GM12892 (cell line): ENCODE measurements at regions not wholly inside any gene's neighbourhood (a gene's known extent, or its start where the extent isn't known, plus 50 kb on each side); places are given as distances from the start of the nearest gene placed in this dataset.

Source experiments
- DNase-seq: peaks from one replicate; pipeline ENCODE4 v3.0.0; 2011; ENCODE audit not compliant: insufficient read length
- FAIRE-seq: peaks from 2 replicates; lab custom pipeline; 2011; peaks lifted over from hg19 to GRCh38; lab: Jason Lieb, UNC
- POLR2A ChIP-seq: IDR thresholded peaks from 2 replicates; pipeline ENCODE4 v1.6.1; 2011; ENCODE audit warnings: low read depth, low read length, control low read depth
- POLR2AphosphoS5 ChIP-seq: IDR thresholded peaks from 2 replicates; pipeline ENCODE4 v1.6.1; 2011; ENCODE audit warnings: low read depth, low read length, control low read depth
- TAF1 ChIP-seq: IDR thresholded peaks from 2 replicates; pipeline ENCODE4 v1.6.1; 2011; ENCODE audit warnings: low read depth, mild to moderate bottlenecking, control low read depth, low read length, borderline replicate concordance

DNA sequence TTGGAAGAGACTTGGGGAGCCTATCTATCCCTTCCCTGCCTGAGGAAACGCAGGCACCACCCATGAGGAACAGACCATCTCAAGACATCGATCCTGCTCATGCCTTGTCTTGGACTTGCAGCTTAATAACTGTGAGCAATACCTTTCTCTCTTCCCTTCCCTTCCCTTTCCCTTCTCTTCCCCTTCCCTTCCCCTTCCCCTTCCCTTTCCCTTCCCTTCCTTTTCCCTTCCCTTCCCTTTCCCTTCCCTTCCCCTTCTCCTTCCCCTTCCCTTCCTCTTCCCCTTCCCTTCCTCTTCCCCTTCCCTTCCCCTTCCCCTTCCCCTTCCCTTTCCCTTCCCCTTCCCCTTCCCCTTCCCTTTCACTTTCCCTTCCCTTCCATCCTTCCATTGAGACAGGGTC, 650.7 kb upstream of the SOX11 start:
- DNase-seq: no peak
- FAIRE-seq: no peak
- TF ChIP-seq POLR2AphosphoS5 (no peak), POLR2A (no peak), TAF1 (no peak)

DNA sequence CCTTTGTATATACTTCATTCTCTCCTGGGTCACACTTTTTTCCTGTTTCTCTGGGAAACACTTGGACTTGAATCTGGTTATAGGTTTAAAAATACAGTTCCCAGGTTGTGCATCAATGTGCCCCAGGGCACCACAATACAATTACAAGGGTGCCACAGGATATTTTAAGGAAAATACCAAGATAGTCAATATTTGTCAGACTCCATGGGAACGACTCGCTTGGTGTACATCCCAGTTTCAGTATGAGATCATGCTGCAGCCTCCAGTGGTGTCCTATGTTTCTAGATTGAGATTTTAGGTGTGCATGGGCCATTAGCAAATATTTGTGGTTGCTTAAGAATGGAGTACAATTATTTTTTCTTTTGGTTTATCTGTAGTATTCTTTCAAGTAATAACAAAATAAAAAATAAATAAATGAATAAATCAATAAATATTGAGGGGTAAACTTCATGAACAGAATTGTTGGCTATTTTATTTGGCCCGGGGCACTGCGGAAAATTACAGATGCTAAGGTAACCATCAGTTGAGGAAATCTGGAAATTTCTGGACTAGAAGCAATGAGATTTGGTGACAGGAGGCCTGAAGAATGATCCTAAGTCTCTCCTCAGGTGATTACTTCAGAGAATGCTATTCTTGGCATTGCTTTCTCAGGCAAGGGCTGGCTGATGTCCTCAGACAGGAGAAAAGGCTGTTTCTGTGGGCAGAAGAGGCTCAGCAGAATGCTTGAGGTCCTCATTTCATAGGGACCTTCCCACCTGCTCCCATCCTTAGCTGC, 649.3 kb upstream of the SOX11 start:
- no peak for TF ChIP-seq POLR2A
- no peak for TF ChIP-seq POLR2AphosphoS5
- TF ChIP-seq TAF1: no peak
- no peak for FAIRE-seq
- DNase-seq: no peak

GRCh38 chr2:5051300-5051699, 640.9 kb upstream of the SOX11 start:
- no peak for TF ChIP-seq TAF1
- TF ChIP-seq POLR2A: no peak
- no peak for FAIRE-seq
- no peak for DNase-seq

- DNase-seq: no peak
- no peak for FAIRE-seq
- TF ChIP-seq TAF1: no peak
- TF ChIP-seq POLR2AphosphoS5: no peak
- TF ChIP-seq POLR2A: no peak
Observed at GRCh38 chr2:5052905-5053304, 639.3 kb upstream of the SOX11 start.

DNA sequence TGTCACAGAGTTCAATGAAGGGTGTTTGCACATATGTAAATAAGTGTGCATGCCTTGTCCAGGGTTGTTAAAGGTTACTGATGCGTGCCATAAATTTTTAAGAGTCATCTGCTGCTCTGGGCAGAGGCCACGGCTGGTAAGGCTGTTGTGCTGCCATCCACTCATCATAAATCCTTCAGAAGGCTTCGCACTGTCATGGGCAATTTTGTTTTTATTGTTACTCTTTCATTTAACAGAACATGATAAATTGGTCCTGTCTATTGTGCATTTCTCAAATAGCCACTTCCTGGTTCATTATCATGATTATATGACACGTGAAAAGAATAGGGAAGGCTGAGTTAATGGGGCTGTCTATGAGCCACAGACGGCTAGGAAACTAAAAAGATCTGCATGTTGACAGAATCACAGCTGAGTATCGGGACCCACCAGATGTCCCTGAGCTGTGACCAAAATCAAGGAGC, 634.3 kb upstream of the SOX11 start:
- TF ChIP-seq POLR2AphosphoS5: no peak
- TF ChIP-seq TAF1: no peak
- no peak for TF ChIP-seq POLR2A
- FAIRE-seq (no peak), DNase-seq (no peak)

GRCh38 chr2:5060956-5061355, 631.2 kb upstream of the SOX11 start:
- DNase-seq (no peak), FAIRE-seq (no peak)
- no peak for TF ChIP-seq POLR2AphosphoS5
- TF ChIP-seq POLR2A: no peak
- no peak for TF ChIP-seq TAF1

- TF ChIP-seq TAF1: no peak
- no peak for TF ChIP-seq POLR2A
- TF ChIP-seq POLR2AphosphoS5: no peak
Observed at GRCh38 chr2:5064687-5065086, 627.5 kb upstream of the SOX11 start.

GRCh38 chr2:5067816-5068215, 624.4 kb upstream of the SOX11 start:
- FAIRE-seq: no peak
- TF ChIP-seq POLR2A: no peak
- TF ChIP-seq TAF1: no peak
- TF ChIP-seq POLR2AphosphoS5: no peak
- no peak for DNase-seq

More at GRCh38 chr2:5064687-5065086, 627.5 kb upstream of the SOX11 start:
- FAIRE-seq (no peak), DNase-seq (no peak)

GRCh38 chr2:5070257-5070656, 621.9 kb upstream of the SOX11 start:
- TF ChIP-seq POLR2AphosphoS5: no peak
- no peak for TF ChIP-seq POLR2A
- TF ChIP-seq TAF1: no peak
- DNase-seq (no peak), FAIRE-seq (no peak)

DNA sequence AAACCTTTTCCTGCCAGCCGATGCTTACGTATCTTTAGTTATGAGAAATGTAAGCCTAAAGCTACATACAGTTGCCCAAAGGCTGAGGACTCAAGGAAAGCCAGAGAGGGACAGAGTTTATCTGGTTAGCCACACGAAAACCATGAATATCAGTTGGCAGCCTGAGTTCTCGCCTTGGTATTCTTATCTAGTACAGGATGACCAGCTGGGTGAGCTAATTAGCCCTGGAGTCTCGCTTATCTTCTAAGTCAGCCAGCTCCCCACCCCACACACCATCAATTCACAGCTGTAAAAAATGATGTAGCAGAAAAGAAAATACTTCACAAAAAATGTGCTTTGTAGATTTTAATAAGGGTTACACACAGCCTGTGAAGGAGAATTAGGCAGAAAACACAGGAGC, 617.5 kb upstream of the SOX11 start:
- DNase-seq (no peak), FAIRE-seq (no peak)
- no peak for TF ChIP-seq POLR2AphosphoS5
- no peak for TF ChIP-seq POLR2A
- TF ChIP-seq TAF1: no peak

DNA sequence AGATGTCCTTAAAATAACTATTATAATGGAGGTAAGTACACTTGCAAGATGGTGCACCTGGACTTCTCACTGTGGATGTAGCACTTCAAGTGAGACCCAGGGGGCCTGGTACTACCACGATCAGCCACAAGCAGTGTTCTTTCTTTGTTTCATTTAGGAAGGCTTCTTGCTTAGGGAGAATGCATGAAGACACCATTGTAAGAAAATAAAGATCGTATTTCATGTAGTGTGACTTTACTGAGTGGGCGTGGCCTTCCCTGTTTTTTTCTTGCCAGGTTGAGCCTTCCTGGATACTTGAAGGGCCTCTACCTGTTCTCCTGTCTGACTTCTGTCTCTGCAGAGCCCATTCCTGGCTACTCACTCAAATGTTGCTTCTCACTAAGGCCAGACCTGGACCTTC, 615.6 kb upstream of the SOX11 start:
- TF ChIP-seq POLR2AphosphoS5: no peak
- TF ChIP-seq TAF1: no peak
- TF ChIP-seq POLR2A: no peak
- FAIRE-seq: no peak
- no peak for DNase-seq

GRCh38 chr2:5077479-5078089, 614.6 kb upstream of the SOX11 start:
- no peak for FAIRE-seq
- TF ChIP-seq POLR2AphosphoS5: no peak
- no peak for TF ChIP-seq POLR2A
- TF ChIP-seq TAF1: no peak
- no peak for DNase-seq
